ENCODE measurements at regions not wholly inside any gene's neighbourhood (a gene's known extent, or its start where the extent isn't known, plus 50 kb on each side); places are given as distances from the start of the nearest gene placed in this dataset.

DNA sequence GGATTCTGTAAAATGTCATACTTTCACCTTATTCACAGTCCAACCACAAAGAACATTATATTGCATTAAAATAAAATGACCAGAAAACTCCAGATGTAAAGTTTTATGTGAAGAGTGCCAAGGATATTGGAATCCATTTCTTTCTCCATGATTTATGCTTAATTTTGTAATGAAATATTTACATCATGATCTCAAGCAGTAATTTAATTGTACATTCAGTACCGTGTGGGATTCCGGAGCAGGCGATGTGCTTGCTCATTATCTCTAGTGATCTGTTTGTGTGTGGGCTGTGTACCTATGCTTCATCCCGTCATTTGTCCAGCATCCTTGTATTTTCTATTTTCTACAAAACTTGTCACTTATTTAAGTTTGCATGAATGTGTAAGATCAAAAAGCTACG is 415.9 kb upstream of the SLC8A1 start:
- TF ChIP-seq, protein P1, sequence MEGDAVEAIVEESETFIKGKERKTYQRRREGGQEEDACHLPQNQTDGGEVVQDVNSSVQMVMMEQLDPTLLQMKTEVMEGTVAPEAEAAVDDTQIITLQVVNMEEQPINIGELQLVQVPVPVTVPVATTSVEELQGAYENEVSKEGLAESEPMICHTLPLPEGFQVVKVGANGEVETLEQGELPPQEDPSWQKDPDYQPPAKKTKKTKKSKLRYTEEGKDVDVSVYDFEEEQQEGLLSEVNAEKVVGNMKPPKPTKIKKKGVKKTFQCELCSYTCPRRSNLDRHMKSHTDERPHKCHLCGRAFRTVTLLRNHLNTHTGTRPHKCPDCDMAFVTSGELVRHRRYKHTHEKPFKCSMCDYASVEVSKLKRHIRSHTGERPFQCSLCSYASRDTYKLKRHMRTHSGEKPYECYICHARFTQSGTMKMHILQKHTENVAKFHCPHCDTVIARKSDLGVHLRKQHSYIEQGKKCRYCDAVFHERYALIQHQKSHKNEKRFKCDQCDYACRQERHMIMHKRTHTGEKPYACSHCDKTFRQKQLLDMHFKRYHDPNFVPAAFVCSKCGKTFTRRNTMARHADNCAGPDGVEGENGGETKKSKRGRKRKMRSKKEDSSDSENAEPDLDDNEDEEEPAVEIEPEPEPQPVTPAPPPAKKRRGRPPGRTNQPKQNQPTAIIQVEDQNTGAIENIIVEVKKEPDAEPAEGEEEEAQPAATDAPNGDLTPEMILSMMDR (IDR thresholded peaks at IDR 0.05) = no peak
- no peak for TF ChIP-seq EZH2 (IDR thresholded peaks at IDR 0.05)

Data from neural progenitor cell (in vitro differentiated cells).